Transverse colon (tissue), 4 donors: ENCODE measurements at regions not wholly inside any gene's neighbourhood (a gene's known extent, or its start where the extent isn't known, plus 50 kb on each side); places are given as distances from the start of the nearest gene placed in this dataset.

Experiments used
- CTCF ChIP-seq, 5 experiments: fragments of 200-600 bp in 3 of 5; fragments of 450-650 bp in 2 of 5; sonication (generic) in 3 of 5; IDR thresholded peaks; 1 replicate in 2 of 5; 2 replicates in 3 of 5; pipeline ENCODE4 v1.5.1; 2016 to 2017; ENCODE audit warnings: antibody characterized with exemption in 5 of 5, inconsistent platforms in 3 of 5, mild to moderate bottlenecking in 2 of 5, moderate library complexity in 1 of 5
- POLR2A ChIP-seq: fragments of 450-650 bp; IDR thresholded peaks from one replicate; pipeline ENCODE4 v1.6.1; 2016; ENCODE audit warnings: antibody characterized with exemption, mild to moderate bottlenecking, moderate library complexity
- POLR2AphosphoS5 ChIP-seq, 3 donors: sonication (generic); formaldehyde crosslinking; IDR thresholded peaks; one replicate each; pipeline ENCODE4 v1.6.1; 2016; ENCODE audit warnings: antibody characterized with exemption in 3 of 3

- TF ChIP-seq POLR2AphosphoS5 (IDR thresholded peaks at IDR 0.05) (no peak), POLR2A (no peak), CTCF (IDR thresholded peaks at IDR 0.05) (no peak)
Measured at GRCh38 chr3:19074257-19074900, 73.9 kb upstream of the KCNH8 start.
